ENCODE measurements at regions not wholly inside any gene's neighbourhood (a gene's known extent, or its start where the extent isn't known, plus 50 kb on each side); places are given as distances from the start of the nearest gene placed in this dataset.

- TF ChIP-seq CTCF (IDR thresholded peaks at IDR 0.05) (no peak), POLR2A (IDR thresholded peaks at IDR 0.05) (no peak)
Observed at GRCh38 chrX:114006664-114007063, 577.2 kb upstream of the HTR2C start.

All from right lobe of liver (tissue), 4 donors.